ENCODE measurements at regions not wholly inside any gene's neighbourhood (a gene's known extent, or its start where the extent isn't known, plus 50 kb on each side); places are given as distances from the start of the nearest gene placed in this dataset.
A peak's percentile ranks its signal among the peaks of the same experiment; 100 is the strongest.
"Not testable (repeated sequence)": the region's sequence is repeated elsewhere in the genome, so short reads cannot be mapped to it uniquely, and the experiment has no call there.

GRCh38 chr9:29965834-29966233 lies 2392.6 kb upstream of the C9orf72 start:
- no peak for DNase-seq

DNA sequence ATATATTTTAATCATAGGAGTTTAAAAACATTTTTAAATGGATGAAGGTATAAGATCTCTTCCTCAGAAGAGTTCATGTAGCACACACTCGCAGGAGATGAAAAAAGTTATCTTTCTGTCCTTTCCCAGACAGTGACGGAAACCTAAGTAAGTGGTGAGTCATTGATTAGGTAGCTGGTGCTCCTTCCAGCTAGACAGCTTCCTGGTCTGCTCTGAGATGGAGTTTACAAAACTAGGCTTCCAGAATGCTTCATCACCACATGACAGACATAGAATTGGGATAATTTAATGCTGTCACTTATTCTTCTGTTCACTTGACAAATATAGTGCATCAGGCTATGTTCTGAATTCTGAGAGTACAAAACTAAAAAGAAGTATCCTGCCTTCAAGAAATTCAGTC lies 2393.0 kb upstream of the C9orf72 start:
- no peak for DNase-seq

GRCh38 chr9:29968831-29969230 lies 2395.6 kb upstream of the C9orf72 start:
- no peak for DNase-seq

DNA sequence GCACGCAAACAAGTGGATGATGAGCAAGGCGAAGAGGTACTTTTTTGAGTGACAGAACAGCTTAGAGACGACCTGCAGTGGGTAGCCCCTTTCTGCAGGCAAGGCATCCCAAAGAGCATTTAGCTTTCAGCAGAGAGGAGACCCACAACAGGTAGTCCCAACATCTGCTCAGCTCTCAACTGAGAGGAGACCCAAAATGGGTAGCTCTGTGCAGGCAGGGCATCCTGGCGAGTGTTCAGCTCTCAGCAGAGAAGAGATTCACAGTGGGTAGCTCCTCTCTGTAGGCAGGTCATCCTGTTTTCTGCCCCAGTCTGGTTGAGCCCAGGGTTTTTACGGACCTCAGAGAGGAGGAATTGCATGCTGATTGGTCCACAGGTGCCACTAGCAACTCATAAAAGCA lies 2396.1 kb upstream of the C9orf72 start:
- no peak for DNase-seq

GRCh38 chr9:29969856-29970647 lies 2396.8 kb upstream of the C9orf72 start:
- DNase-seq: no peak

DNA sequence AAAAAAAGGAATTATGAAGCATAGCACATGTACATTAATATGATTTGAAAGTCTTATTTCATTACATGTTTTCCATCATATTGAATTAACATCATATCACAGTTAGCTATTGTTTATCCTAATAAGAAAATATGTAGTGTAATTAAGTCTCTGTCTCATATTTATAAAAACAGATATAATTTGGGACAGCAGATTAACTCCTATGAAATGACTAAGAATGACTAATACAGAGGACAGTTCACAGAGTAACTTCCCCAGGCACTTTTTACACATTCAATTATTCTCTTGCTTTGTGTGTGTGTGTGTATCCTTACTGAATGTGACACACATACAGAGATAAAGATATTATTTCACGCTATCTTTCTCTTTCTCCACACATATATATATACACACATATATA lies 2400.9 kb upstream of the C9orf72 start:
- DNase-seq: no peak

DNA sequence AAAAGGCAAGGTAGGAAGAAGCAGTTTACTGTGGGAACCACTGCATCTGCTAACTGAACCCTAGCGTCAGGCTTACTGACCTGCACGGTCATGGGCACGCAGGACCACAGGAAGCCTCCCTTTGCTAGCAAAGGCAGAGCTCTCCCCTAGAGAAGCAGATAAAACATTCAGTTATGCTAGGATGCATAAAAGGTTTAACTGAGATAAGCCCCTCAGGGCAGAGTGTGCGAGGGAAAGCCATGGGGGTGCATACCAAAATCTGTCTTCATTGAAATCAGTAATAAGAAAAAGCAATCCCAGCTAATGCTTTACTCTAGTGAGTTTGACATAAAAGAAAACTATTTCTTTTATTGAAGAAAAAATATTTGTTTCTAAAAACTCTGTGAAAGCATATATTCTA lies 2403.7 kb upstream of the C9orf72 start:
- DNase-seq: no peak

DNA sequence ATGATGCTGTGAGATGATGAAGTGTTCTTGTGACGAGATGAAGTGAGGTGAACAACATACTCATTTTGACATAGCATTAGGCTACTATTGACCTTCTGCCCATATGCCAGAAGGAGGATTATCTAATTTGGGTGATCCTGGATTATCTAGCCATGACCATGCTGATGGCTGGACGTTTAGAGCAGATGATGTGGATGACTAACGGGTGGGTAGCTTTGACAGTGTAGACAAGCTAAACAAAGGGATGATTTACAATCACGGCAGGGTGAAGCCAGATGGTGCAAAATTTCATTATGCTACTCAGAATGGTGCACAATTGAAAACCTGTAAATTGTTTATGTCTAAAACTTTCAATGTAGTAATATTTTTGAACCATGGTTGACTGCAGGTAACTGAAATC lies 2403.4 kb upstream of the ACO1 start:
- DNase-seq: no peak

- DNase-seq: no peak
Measured at GRCh38 chr9:29999645-30000044, 2384.8 kb upstream of the ACO1 start.

DNA sequence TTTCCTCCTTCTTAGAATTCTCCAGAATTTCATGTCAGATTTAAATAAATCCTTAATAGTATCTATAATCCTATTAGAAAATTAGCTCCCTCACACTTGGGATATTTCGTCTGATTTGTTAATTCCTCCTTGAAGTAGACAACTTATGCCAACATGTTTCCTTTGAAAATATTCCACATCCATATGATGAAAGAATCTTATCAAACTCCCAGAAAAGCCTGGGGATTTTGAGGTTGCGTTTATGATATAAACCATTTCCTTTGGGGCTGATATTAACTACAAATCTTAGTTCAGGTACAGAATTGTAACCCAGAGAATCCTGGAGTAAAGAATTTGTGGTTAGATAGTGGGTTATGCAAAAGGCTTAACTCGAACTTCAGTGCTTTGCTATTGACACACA lies 2373.8 kb upstream of the ACO1 start:
- DNase-seq: no peak

- no peak for DNase-seq
Measured at GRCh38 chr9:30012622-30013021, 2371.8 kb upstream of the ACO1 start.

DNA sequence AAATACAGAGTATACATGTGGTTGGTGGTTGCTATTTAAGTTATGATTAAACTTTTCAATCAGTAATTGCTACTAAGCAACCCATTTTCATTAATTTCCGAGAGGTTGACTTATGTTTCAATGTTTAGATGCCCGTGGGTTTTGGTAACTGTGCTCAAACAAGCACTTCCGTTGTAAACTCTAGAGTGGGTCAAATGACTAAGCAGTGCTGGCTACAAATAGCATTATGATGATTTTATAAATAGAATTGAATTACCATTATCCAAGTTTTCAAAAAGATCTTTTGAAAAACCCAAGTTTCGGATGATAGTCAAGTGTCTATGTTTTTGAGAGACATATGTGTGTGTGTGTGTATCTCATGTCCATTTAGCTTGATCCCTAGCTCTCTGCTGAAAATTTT lies 2369.4 kb upstream of the ACO1 start:
- DNase-seq: no peak

DNA sequence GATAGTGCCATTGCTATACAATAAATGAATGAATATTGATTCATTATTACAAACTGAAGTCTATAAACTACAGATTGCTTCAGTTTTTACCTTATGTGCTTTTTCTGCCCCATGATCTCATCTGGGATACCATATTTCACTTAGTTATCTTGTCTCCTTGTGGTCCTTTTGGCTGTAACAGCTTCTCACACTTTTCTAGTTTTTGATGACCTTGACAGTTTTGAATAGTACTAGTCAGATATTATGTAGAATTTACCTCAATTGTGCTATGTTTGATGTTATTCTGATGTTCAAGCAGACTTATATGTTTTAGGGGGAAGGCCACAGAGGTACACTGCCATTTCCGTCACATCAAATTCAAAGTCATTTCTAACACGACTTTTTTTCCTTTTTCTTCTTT lies 2364.3 kb upstream of the ACO1 start:
- no peak for DNase-seq

GRCh38 chr9:30035761-30036160 lies 2348.7 kb upstream of the ACO1 start:
- DNase-seq: no peak

DNA sequence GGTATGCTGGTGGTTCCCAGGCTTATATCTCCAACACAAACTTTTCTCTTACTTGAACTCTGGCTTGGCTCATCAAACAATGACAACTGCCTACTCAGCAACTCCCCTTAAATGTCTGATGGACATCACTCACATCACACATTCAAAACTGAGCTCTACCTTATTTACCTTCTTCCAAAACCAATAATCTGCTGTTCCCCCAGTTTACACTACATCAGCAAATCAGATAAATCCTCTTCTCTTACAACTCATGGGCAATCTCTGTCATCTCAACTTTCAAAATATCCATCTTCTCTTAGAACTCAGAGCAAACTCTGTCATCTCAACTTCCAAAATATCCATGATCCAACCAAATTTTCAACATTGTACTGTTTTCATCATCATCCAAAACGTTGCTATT lies 2347.9 kb upstream of the ACO1 start:
- DNase-seq: no peak

DNA sequence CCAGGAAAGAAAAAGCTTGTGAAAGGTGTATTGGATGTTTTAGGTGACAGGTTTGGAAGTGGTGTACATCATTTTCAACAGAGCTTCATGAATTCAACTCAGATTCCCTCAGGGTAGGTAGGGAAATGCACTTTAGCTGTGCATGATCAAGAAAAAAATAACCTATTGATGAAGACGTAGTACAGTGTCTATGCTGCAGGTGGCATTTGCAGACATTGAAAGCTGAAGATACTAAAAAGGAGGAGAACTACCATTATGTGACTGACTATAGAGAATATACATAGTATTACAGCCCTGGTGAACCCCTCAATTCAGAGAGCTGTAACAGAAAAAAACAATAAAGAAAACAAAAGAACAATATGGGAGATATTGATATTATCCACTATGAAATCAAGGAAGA lies 2344.7 kb upstream of the ACO1 start:
- DNase-seq: no peak

DNA sequence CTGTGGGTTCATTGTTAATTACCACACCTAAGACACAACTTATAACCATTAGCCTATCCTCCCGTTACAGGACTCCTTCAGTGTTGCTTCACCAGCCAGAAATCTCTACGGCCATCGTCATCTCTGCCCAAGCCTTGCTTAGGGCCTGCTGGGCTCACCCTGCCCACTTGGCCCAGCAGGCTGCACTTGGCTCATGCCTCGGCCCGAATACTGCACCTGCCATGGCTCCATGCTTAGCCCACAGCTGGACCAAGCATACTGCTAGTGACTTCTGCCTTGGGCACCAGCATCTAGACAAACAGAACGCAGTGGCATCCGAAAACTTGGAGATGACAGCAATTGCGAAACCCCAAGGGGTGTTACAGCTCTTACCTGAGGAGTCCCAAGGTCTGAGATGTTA lies 2336.0 kb upstream of the ACO1 start:
- DNase-seq: no peak

DNA sequence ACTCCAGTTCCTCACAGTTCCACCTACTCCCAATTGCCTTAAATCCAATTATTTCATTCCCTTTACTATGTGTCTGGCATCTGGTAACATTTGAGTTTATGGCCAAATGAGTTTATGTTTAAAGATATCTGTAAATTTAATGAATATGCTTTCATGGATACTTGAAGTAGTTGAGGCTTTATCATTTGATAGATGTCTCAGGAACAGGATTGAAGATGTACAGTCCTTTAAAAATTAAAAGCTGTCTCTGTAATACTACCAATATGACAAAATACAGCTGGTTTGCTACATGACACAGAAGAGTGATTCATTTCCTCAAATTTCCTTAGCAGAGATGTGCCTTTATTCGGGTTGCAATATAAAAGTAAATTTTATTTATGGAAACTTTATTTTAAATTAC lies 2326.0 kb upstream of the ACO1 start:
- no peak for DNase-seq

GRCh38 chr9:30060976-30061375 lies 2323.5 kb upstream of the ACO1 start:
- DNase-seq: no peak

DNA sequence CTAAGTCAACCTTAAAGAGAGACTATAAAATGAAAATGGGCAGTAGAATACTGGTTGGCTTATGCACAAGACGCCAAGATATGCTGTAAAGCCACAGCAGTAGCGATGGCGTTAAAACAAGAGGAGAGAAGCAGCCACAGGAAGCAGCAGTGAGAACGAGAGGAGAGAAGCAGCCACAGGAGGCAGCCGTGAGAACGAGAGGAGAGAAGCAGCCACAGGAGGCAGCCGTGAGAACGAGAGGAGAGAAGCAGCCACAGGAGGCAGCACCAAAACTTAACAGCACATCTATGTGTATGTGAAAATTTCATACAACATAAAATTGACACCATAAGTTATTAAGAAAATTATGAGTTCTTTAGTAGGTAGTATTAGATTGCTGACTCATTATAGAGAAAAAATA lies 2318.6 kb upstream of the ACO1 start:
- no peak for DNase-seq

- DNase-seq: not testable (repeated sequence)
Measured at GRCh38 chr9:30069236-30069635, 2315.2 kb upstream of the ACO1 start.

- DNase-seq: peak; percentile 10
Measured at GRCh38 chr9:30075022-30075421, 2309.4 kb upstream of the ACO1 start.

- no peak for DNase-seq
Measured at GRCh38 chr9:30075451-30076199, 2308.8 kb upstream of the ACO1 start.

DNA sequence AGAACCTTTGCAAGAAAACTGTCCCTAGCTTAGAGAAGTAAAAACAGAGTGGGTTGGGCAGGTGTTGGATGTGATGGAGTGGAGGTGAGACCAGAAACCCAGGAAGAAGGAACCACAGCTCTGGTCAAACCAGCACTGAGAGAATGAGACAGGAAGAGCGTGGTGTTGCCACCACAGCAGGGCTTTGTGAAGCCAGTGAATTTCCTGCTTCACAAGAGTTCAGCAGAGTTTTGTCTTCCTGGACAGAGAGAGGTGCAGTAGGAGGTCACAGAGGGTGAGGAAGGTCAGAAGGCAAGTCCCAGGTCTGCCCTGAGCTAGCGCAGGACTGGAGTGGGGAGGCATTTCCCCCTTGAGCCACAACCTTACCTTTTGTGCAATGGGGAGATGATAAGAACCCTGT lies 2306.2 kb upstream of the ACO1 start:
- DNase-seq: no peak

GRCh38 chr9:30089428-30089827 lies 2295.0 kb upstream of the ACO1 start:
- no peak for DNase-seq
